ENCODE measurements at regions not wholly inside any gene's neighbourhood (a gene's known extent, or its start where the extent isn't known, plus 50 kb on each side); places are given as distances from the start of the nearest gene placed in this dataset.

GRCh38 chr4:111556141-111556781, 589.0 kb upstream of the FAM241A start:
- Histone ChIP-seq H3K9me3 (ENCODE audit: control insufficient read depth, insufficient read depth, low read length) (no peaks in the 10 kb centered on the region), H2BK20ac (ENCODE audit: low read depth, low read length) (peak overlapping the region; percentile 81), H3K18ac (ENCODE audit: low read depth, low read length) (peak overlapping the region; percentile 29; the same call in 1 of the 2 replicates), H2BK120ac (ENCODE audit: low read depth, low read length) (peak overlapping the region; percentile 79), H2AK5ac (ENCODE audit: low read depth, low read length) (no peak overlapping the region), H2AFZ (replicated peaks; ENCODE audit: low read length, poor library complexity) (no peak overlapping the region), H4K5ac (ENCODE audit: low read depth, low read length) (no peak overlapping the region), H4K8ac (ENCODE audit: low read depth in 2 of 2, low read length in 2 of 2) (peak overlapping the region; percentile 71 to 84; a peak in 2 of 4 replicates), H3K4ac (ENCODE audit: low read depth, low read length) (no peak overlapping the region), H3K27ac (ENCODE audit: insufficient read depth, low read length) (peak overlapping the region; percentile 40; the same call in 1 of the 2 replicates), H3K9ac (ENCODE audit: low read depth, low read length) (no peak overlapping the region), H3K4me2 (ENCODE audit: low read depth, low read length) (peak overlapping the region; percentile 86), H3K23ac (ENCODE audit: low read depth, low read length) (peak overlapping the region; percentile 72; the same call in 1 of the 2 replicates), H3K36me3 (ENCODE audit: control insufficient read depth, insufficient read depth, low read length) (no peaks in the 10 kb centered on the region), H3K14ac (replicated peaks; ENCODE audit: low read depth, low read length) (no peak overlapping the region; the same call in 1 of the 2 replicates), H4K91ac (ENCODE audit: insufficient read depth, low read depth, low read length) (no peak overlapping the region; the same call in 1 of the 2 replicates), H2BK15ac (ENCODE audit: low read depth, low read length) (peak overlapping the region; percentile 91; the same call in 1 of the 3 replicates), H3K27me3 (ENCODE audit: control insufficient read depth, insufficient read depth, low read length) (no peaks in the 10 kb centered on the region), H3K9me1 (ENCODE audit: insufficient read depth, low read length) (peaks cover 4% of the 10 kb centered on the region; the same call in 1 of the 2 replicates), H3K56ac (ENCODE audit: extremely low read depth, insufficient read depth, low read length) (peak overlapping the region; percentile 19; the same call in 1 of the 2 replicates), H3K4me1 (ENCODE audit: control insufficient read depth, insufficient read depth, low read length) (peaks cover 4% of the 10 kb centered on the region), H2BK5ac (ENCODE audit: low read depth, low read length, poor library complexity, severe bottlenecking) (peak overlapping the region; percentile 79), H2AK9ac (replicated peaks; ENCODE audit: low read depth, low read length, poor library complexity) (no peak overlapping the region), H4K20me1 (ENCODE audit: insufficient read depth, low read length) (no peaks in the 10 kb centered on the region), H3K4me3 (ENCODE audit: insufficient read depth, low read depth, low read length) (no peak overlapping the region; the same call in 1 of the 2 replicates), H3K79me1 (ENCODE audit: low read depth in 1 of 2, low read length in 2 of 2) (no peaks in the 10 kb centered on the region)
- TF ChIP-seq CHD1 (IDR thresholded peaks at IDR 0.05; ENCODE audit: low read depth, low read length): no peak
- TF ChIP-seq MXI1 (IDR thresholded peaks at IDR 0.05; ENCODE audit: borderline replicate concordance, low read depth, low read length): no peak
- no peak for TF ChIP-seq FOS (IDR thresholded peaks at IDR 0.05; ENCODE audit: low read depth, low read length)
- TF ChIP-seq MAZ (IDR thresholded peaks at IDR 0.05; ENCODE audit: borderline replicate concordance, low read depth, low read length): no peak
- no peak for TF ChIP-seq POLR2A (IDR thresholded peaks at IDR 0.05; ENCODE audit: low read depth, low read length)
- TF ChIP-seq SMC3 (IDR thresholded peaks at IDR 0.05; ENCODE audit: low read depth, low read length): no peak
- TF ChIP-seq, protein P1, sequence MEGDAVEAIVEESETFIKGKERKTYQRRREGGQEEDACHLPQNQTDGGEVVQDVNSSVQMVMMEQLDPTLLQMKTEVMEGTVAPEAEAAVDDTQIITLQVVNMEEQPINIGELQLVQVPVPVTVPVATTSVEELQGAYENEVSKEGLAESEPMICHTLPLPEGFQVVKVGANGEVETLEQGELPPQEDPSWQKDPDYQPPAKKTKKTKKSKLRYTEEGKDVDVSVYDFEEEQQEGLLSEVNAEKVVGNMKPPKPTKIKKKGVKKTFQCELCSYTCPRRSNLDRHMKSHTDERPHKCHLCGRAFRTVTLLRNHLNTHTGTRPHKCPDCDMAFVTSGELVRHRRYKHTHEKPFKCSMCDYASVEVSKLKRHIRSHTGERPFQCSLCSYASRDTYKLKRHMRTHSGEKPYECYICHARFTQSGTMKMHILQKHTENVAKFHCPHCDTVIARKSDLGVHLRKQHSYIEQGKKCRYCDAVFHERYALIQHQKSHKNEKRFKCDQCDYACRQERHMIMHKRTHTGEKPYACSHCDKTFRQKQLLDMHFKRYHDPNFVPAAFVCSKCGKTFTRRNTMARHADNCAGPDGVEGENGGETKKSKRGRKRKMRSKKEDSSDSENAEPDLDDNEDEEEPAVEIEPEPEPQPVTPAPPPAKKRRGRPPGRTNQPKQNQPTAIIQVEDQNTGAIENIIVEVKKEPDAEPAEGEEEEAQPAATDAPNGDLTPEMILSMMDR (conservative IDR thresholded peaks at IDR 0.05; ENCODE audit: low read depth, low read length): no peak
- no peak for TF ChIP-seq MAFK (IDR thresholded peaks at IDR 0.05; ENCODE audit: low read depth, low read length)
- no peak for TF ChIP-seq NFE2L2 (IDR thresholded peaks at IDR 0.05; ENCODE audit: low read depth, low read length)
- no peak for TF ChIP-seq BHLHE40 (IDR thresholded peaks at IDR 0.05; ENCODE audit: low read depth, low read length)
- no peak for TF ChIP-seq RFX5 (IDR thresholded peaks at IDR 0.05; ENCODE audit: low read depth, low read length)
- TF ChIP-seq RAD21 (IDR thresholded peaks at IDR 0.05; ENCODE audit: low read length): no peak
- TF ChIP-seq CEBPB (IDR thresholded peaks at IDR 0.05; ENCODE audit: low read depth, low read length): no peak
- no peak for TF ChIP-seq ELK1 (IDR thresholded peaks at IDR 0.05; ENCODE audit: borderline replicate concordance, low read depth, low read length)
- no peak for TF ChIP-seq RCOR1 (IDR thresholded peaks at IDR 0.05; ENCODE audit: insufficient replicate concordance, low read length)
- no peak for TF ChIP-seq USF2 (IDR thresholded peaks at IDR 0.05; ENCODE audit: low read depth, low read length)
- intact Hi-C loops (cut with micrococcal nuclease) (no loop called here), dilution Hi-C loops (cut with HindIII; ENCODE audit: low sequenced_read_pairs, unreplicated experiment) (no loop called here), in situ Hi-C loops (cut with MboI; ENCODE audit: low sequenced_read_pairs) (no loop called here)
- peak; percentile 65 for DNase-seq
- WGBS, 2 experiments (ENCODE audit: extremely low coverage in 2 of 2, insufficient read length in 1 of 2): no CpG with 5 or more reads among the region's 5 CpGs
- no TSS peak for BruUV-seq (replicated peaks)
- ChIA-PET CTCF (no interaction called here), POLR2A (ENCODE audit: unreplicated experiment) (no interaction called here)
- peak; percentile 87 for ATAC-seq (ENCODE audit: low read depth)

Data from IMR-90 (cell line).